ENCODE measurements at regions not wholly inside any gene's neighbourhood (a gene's known extent, or its start where the extent isn't known, plus 50 kb on each side); places are given as distances from the start of the nearest gene placed in this dataset.

DNA sequence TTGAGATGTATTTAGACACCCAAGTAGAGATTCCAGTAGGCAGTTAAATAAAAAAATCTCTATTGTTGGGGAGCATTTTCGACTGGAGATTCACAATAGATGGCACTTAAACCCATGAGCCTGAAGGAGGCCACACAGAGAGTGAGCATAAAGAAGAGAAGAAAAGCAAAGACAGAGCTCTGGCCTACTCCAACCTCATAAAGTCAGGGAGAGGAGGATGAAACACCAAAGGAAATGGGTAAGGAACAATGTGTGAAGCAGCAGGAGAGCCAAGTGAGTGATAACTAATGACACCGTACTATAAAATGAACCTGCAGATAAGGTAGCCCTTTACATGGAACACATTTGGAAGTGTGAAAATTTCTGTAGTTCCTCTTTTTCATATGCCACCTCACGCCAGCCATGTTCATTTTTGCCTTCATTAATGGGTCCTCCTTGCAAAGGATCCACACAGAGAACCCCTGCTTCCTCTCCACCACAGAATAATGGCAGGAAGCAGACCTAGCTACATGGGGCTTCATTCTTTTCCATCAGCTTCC is 150.0 kb upstream of the SYT10 start:
- TF ChIP-seq, protein P1, sequence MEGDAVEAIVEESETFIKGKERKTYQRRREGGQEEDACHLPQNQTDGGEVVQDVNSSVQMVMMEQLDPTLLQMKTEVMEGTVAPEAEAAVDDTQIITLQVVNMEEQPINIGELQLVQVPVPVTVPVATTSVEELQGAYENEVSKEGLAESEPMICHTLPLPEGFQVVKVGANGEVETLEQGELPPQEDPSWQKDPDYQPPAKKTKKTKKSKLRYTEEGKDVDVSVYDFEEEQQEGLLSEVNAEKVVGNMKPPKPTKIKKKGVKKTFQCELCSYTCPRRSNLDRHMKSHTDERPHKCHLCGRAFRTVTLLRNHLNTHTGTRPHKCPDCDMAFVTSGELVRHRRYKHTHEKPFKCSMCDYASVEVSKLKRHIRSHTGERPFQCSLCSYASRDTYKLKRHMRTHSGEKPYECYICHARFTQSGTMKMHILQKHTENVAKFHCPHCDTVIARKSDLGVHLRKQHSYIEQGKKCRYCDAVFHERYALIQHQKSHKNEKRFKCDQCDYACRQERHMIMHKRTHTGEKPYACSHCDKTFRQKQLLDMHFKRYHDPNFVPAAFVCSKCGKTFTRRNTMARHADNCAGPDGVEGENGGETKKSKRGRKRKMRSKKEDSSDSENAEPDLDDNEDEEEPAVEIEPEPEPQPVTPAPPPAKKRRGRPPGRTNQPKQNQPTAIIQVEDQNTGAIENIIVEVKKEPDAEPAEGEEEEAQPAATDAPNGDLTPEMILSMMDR (IDR thresholded peaks at IDR 0.05; ENCODE audit: insufficient read depth, low read length): no peak
- no peak for TF ChIP-seq POLR2AphosphoS5 (IDR thresholded peaks at IDR 0.05; ENCODE audit: low read depth)
- TF ChIP-seq, protein P2, sequence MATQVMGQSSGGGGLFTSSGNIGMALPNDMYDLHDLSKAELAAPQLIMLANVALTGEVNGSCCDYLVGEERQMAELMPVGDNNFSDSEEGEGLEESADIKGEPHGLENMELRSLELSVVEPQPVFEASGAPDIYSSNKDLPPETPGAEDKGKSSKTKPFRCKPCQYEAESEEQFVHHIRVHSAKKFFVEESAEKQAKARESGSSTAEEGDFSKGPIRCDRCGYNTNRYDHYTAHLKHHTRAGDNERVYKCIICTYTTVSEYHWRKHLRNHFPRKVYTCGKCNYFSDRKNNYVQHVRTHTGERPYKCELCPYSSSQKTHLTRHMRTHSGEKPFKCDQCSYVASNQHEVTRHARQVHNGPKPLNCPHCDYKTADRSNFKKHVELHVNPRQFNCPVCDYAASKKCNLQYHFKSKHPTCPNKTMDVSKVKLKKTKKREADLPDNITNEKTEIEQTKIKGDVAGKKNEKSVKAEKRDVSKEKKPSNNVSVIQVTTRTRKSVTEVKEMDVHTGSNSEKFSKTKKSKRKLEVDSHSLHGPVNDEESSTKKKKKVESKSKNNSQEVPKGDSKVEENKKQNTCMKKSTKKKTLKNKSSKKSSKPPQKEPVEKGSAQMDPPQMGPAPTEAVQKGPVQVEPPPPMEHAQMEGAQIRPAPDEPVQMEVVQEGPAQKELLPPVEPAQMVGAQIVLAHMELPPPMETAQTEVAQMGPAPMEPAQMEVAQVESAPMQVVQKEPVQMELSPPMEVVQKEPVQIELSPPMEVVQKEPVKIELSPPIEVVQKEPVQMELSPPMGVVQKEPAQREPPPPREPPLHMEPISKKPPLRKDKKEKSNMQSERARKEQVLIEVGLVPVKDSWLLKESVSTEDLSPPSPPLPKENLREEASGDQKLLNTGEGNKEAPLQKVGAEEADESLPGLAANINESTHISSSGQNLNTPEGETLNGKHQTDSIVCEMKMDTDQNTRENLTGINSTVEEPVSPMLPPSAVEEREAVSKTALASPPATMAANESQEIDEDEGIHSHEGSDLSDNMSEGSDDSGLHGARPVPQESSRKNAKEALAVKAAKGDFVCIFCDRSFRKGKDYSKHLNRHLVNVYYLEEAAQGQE (IDR thresholded peaks at IDR 0.05; ENCODE audit: insufficient replicate concordance, low read depth): no peak
- no peak for TF ChIP-seq SPI1 (IDR thresholded peaks at IDR 0.05; ENCODE audit: borderline replicate concordance, low read depth)
